Progenitor cell of endocrine pancreas (in vitro differentiated cells): ENCODE measurements at regions not wholly inside any gene's neighbourhood (a gene's known extent, or its start where the extent isn't known, plus 50 kb on each side); places are given as distances from the start of the nearest gene placed in this dataset.

ENCODE experiments used
- DNase-seq: peaks from one replicate; pipeline ENCODE4 v3.0.0; 2021; ENCODE audit warnings: low spot score; ENCODE audit not compliant: unreplicated experiment
- H3K27ac Mint-ChIP-seq: 2 replicates; pipeline ENCODE4 v1.8.0; 2021; ENCODE audit warnings: mild to moderate bottlenecking, moderate library complexity, mixed read lengths
- H3K27me3 Mint-ChIP-seq: 2 replicates; pipeline ENCODE4 v1.8.0; 2021; ENCODE audit warnings: mixed read lengths
- H3K36me3 Mint-ChIP-seq: 2 replicates; pipeline ENCODE4 v1.8.0; 2022; ENCODE audit warnings: mixed read lengths; ENCODE audit not compliant: insufficient read depth
- H3K4me1 Mint-ChIP-seq: 2 replicates; pipeline ENCODE4 v1.8.0; 2021; ENCODE audit warnings: low read depth, mixed read lengths
- H3K4me3 Mint-ChIP-seq: 2 replicates; pipeline ENCODE4 v1.8.0; 2021; ENCODE audit warnings: low read depth, mild to moderate bottlenecking, moderate library complexity, mixed read lengths
- H3K9me3 Mint-ChIP-seq: 2 replicates; pipeline ENCODE4 v1.8.0; 2021; ENCODE audit warnings: low read depth, mixed read lengths
- TF ChIP-seq, protein P1 (sequence below): fragments of 200-600 bp; sonication (generic); IDR thresholded peaks from one replicate; pipeline ENCODE4 v1.5.0; 2021; ENCODE audit warnings: antibody characterized with exemption, mild to moderate bottlenecking; ENCODE audit not compliant: unreplicated experiment

DNA sequence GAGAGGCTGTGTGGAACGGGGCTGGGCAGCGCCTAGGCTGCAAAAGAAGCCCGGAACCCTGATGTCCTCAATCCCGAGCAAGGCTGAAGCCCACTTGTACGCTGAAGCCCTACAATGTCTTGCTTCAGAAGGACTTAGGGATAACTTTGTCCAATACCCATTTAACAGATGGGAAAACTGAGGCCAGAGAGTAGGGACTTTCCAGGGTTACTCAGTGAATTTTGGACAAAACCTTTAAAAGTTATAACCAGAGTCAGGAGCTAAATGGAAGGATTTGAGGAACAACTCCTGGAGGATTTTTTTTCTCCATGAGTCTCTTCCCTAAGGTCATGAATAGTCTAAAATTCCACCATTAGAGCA lies 161.2 kb downstream of the IRX5 start:
- no peak overlapping the region for H3K4me3 Mint-ChIP-seq
- H3K4me1 Mint-ChIP-seq, result no peaks in the 10 kb centered on the region
- H3K27me3 Mint-ChIP-seq, result peaks cover 11% of the 10 kb centered on the region
- no peak overlapping the region for H3K27ac Mint-ChIP-seq
- no peaks in the 10 kb centered on the region for H3K36me3 Mint-ChIP-seq
- no peak for DNase-seq
- H3K9me3 Mint-ChIP-seq, result peaks cover 4% of the 10 kb centered on the region
- TF ChIP-seq, protein P1, sequence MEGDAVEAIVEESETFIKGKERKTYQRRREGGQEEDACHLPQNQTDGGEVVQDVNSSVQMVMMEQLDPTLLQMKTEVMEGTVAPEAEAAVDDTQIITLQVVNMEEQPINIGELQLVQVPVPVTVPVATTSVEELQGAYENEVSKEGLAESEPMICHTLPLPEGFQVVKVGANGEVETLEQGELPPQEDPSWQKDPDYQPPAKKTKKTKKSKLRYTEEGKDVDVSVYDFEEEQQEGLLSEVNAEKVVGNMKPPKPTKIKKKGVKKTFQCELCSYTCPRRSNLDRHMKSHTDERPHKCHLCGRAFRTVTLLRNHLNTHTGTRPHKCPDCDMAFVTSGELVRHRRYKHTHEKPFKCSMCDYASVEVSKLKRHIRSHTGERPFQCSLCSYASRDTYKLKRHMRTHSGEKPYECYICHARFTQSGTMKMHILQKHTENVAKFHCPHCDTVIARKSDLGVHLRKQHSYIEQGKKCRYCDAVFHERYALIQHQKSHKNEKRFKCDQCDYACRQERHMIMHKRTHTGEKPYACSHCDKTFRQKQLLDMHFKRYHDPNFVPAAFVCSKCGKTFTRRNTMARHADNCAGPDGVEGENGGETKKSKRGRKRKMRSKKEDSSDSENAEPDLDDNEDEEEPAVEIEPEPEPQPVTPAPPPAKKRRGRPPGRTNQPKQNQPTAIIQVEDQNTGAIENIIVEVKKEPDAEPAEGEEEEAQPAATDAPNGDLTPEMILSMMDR, result no peak

DNA sequence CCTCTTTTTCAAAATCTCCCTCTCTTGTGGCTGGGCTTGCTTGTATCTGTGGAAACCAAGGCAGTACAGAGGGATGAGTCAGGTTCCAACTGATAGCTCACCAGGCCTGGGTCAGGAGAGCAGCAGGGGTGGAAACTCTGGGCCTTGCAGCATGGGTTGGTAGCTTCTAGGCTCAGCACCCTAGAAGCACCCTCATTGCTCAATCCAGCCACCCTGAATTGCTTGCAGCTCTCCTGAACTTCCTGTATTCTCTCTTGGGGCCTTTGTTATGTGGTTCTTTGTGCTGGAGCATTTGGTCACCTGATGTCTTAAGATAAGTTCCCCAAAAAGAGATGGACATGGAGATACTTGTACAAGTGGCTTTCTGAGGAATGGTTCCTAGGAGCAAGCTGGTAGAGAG lies 169.4 kb downstream of the IRX5 start:
- no peaks in the 10 kb centered on the region for H3K36me3 Mint-ChIP-seq
- no peak for DNase-seq
- no peaks in the 10 kb centered on the region for H3K4me1 Mint-ChIP-seq
- peaks cover 38% of the 10 kb centered on the region for H3K27me3 Mint-ChIP-seq
- no peak overlapping the region for H3K4me3 Mint-ChIP-seq
- TF ChIP-seq, protein P1, result no peak
- no peaks in the 10 kb centered on the region for H3K9me3 Mint-ChIP-seq
- H3K27ac Mint-ChIP-seq, result no peak overlapping the region

DNA sequence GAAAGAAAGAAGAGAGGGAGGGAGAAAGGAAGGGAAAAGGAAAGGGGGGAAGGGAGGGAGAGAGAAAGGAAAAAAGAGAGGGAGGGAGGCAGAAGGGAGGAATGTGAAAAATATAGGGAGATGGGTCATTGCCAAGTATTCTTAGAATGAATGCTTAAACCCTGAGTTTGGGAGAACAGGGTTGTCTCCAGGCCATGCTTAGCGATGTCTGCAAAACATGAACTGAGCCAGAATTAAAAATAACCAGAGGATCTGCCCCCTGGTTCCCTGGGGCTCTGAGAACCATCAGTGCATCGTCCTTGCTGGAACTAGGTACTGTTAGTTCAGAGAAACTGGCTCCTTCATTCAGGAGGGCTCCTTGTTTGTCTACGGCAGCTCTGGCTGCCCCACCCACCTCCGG lies 170.4 kb downstream of the IRX5 start:
- DNase-seq, result no peak
- no peaks in the 10 kb centered on the region for H3K4me1 Mint-ChIP-seq
- H3K27ac Mint-ChIP-seq, result no peak overlapping the region
- no peaks in the 10 kb centered on the region for H3K36me3 Mint-ChIP-seq
- TF ChIP-seq, protein P1, result no peak
- peaks cover 41% of the 10 kb centered on the region for H3K27me3 Mint-ChIP-seq
- no peaks in the 10 kb centered on the region for H3K9me3 Mint-ChIP-seq
- no peak overlapping the region for H3K4me3 Mint-ChIP-seq

DNA sequence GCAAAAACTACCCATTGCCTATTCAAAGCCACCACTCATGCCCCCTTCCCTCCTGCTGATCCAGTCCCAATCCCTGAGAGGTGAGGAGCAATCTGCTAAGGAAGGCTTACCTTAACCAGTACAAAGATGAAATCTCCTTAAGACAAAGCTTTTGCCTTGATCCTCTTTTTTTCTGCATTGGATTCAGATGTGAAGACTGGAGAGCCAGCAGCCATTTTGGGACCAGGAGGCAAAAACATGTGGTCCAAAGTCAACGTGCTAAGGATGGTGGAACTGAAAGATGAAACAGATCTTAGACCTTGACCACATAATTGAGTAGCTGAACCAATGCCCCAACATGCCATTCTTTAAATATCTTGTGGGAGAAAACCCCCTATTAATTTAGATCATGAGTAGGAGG lies 171.4 kb downstream of the IRX5 start:
- Mint-ChIP-seq H3K27ac (no peak overlapping the region), H3K36me3 (no peaks in the 10 kb centered on the region), H3K4me3 (no peak overlapping the region), H3K4me1 (no peaks in the 10 kb centered on the region), H3K27me3 (peaks cover 45% of the 10 kb centered on the region), H3K9me3 (no peaks in the 10 kb centered on the region)
- TF ChIP-seq, protein P1, result no peak
- DNase-seq, result no peak

DNA sequence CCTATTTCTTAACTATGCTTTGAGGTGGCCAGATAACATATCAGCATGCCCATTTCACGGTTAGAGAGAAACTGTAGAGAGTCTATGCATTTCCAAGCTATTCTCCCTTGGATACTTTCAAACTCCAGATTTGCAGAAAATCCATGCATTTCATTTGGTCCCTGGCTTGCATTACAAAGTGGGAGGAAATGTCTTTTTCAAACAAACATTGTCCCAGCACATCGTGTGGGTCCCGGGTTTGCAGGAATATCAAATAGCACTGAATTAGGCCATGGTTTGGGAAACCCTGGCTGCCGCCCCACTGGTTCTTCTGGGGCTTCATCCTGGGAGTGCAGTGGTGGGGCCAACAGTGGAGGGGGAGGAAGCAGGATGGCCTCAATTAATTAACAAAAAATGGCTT lies 171.9 kb downstream of the IRX5 start:
- H3K36me3 Mint-ChIP-seq, result no peaks in the 10 kb centered on the region
- TF ChIP-seq, protein P1, result no peak
- H3K27ac Mint-ChIP-seq, result no peak overlapping the region
- no peak for DNase-seq
- H3K4me1 Mint-ChIP-seq, result no peaks in the 10 kb centered on the region
- H3K9me3 Mint-ChIP-seq, result no peaks in the 10 kb centered on the region
- peaks cover 49% of the 10 kb centered on the region for H3K27me3 Mint-ChIP-seq
- H3K4me3 Mint-ChIP-seq, result no peak overlapping the region
